ENCODE measurements at regions not wholly inside any gene's neighbourhood (a gene's known extent, or its start where the extent isn't known, plus 50 kb on each side); places are given as distances from the start of the nearest gene placed in this dataset.

DNA sequence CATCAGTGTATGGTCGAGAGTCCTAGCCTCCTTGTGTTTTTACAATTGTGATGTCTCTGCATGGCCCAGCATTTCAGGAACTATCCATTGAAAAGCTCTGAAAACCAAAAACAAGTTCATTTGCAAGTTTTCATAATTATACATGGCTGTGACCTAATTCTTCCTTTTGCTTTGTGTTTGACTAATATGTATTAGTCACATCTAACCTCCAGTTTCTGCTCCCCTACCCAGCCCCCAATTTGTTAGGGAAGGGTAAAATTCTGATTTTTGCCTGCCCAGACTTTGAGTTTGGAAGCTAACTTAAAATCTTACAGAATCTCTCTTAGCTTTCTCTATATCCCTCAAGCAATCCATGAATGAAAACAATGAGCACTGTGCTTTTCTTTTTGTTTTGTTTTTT, 128.2 kb upstream of the SEMA6A start:
- DNase-seq = no peak
- Histone ChIP-seq H3K27ac (replicated peaks) (no peak overlapping the region), H3K27me3 (ENCODE audit: low read depth) (no peaks in the 10 kb centered on the region), H3K36me3 (no peaks in the 10 kb centered on the region), H3K4me1 (no peaks in the 10 kb centered on the region), H3K4me3 (no peak overlapping the region), H3K9me3 (replicated peaks) (no peaks in the 10 kb centered on the region)
- TF ChIP-seq CTCF (IDR thresholded peaks at IDR 0.05; ENCODE audit: borderline replicate concordance) = no peak
- intact Hi-C loops (cut with micrococcal nuclease) = no loop called here

DNA sequence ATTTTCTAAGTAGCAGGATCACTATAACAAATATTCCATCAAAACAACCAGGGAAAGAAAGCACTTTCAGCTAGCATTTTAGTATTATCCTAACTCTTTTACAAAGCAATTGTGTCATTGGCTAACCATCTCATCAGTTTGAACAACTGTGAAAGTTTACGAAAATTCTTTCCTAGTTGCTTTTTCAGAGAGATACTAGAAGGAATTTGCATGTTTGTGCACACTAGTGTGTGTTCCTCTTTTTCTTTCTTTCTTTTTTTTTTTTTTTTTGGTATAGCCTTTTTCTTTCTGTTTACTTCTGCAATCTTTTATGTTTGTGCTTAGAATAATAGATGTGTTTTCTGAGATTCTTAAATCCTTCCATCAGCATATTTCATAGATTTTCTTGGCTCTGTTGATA, 124.7 kb upstream of the SEMA6A start:
- H3K4me3 ChIP-seq = no peak overlapping the region
- intact Hi-C loops (cut with micrococcal nuclease) = no loop called here
- no peak for TF ChIP-seq CTCF (IDR thresholded peaks at IDR 0.05; ENCODE audit: borderline replicate concordance)
- no peaks in the 10 kb centered on the region for H3K27me3 ChIP-seq (ENCODE audit: low read depth)
- no peaks in the 10 kb centered on the region for H3K4me1 ChIP-seq
- no peaks in the 10 kb centered on the region for H3K36me3 ChIP-seq
- no peaks in the 10 kb centered on the region for H3K9me3 ChIP-seq (replicated peaks)
- no peak overlapping the region for H3K27ac ChIP-seq (replicated peaks)
- DNase-seq = no peak

DNA sequence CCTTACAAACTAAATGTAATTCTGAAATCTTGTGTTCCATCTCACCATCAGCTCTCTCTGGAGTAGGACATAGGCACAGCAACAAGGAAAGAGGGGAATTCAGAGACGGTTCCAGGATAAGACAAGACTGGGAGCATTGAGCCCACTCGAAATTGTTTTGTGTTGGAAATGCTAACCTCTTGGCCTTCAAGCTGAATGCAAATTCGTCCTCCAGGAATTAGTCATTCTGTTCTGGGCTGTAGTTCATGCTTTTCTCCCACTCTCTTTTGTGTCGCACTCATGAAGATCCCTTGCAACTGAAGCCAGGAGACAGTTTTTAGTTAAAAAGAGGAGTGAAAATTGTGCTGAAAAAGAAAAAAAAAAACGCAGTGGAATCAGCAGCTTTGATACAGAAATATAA, 121.7 kb upstream of the SEMA6A start:
- no peaks in the 10 kb centered on the region for H3K9me3 ChIP-seq (replicated peaks)
- H3K27me3 ChIP-seq (ENCODE audit: low read depth) = no peaks in the 10 kb centered on the region
- H3K4me1 ChIP-seq = no peaks in the 10 kb centered on the region
- no peak overlapping the region for H3K4me3 ChIP-seq
- no peak for DNase-seq
- intact Hi-C loops (cut with micrococcal nuclease) = no loop called here
- H3K27ac ChIP-seq (replicated peaks) = no peak overlapping the region
- no peaks in the 10 kb centered on the region for H3K36me3 ChIP-seq
- TF ChIP-seq CTCF (IDR thresholded peaks at IDR 0.05; ENCODE audit: borderline replicate concordance) = no peak

- H3K27me3 ChIP-seq (ENCODE audit: low read depth) = no peaks in the 10 kb centered on the region
- H3K36me3 ChIP-seq = no peaks in the 10 kb centered on the region
- no peak for DNase-seq
- no peak overlapping the region for H3K4me3 ChIP-seq
- H3K4me1 ChIP-seq = no peaks in the 10 kb centered on the region
- no peak overlapping the region for H3K27ac ChIP-seq (replicated peaks)
- no peak for TF ChIP-seq CTCF (IDR thresholded peaks at IDR 0.05; ENCODE audit: borderline replicate concordance)
- H3K9me3 ChIP-seq (replicated peaks) = no peaks in the 10 kb centered on the region
- intact Hi-C loops (cut with micrococcal nuclease) = no loop called here
Measured at GRCh38 chr5:116695681-116696080, 121.1 kb upstream of the SEMA6A start.

- Histone ChIP-seq H3K9me3 (replicated peaks) (no peaks in the 10 kb centered on the region), H3K4me3 (no peak overlapping the region), H3K4me1 (no peaks in the 10 kb centered on the region), H3K27ac (replicated peaks) (no peak overlapping the region), H3K27me3 (ENCODE audit: low read depth) (no peaks in the 10 kb centered on the region), H3K36me3 (no peaks in the 10 kb centered on the region)
- intact Hi-C loops (cut with micrococcal nuclease) = no loop called here
- no peak for TF ChIP-seq CTCF (IDR thresholded peaks at IDR 0.05; ENCODE audit: borderline replicate concordance)
- no peak for DNase-seq
Measured at GRCh38 chr5:116686438-116686837, 111.8 kb upstream of the SEMA6A start.

- no peak for DNase-seq
- Histone ChIP-seq H3K27me3 (ENCODE audit: low read depth) (no peaks in the 10 kb centered on the region), H3K9me3 (replicated peaks) (no peaks in the 10 kb centered on the region), H3K36me3 (no peaks in the 10 kb centered on the region), H3K4me1 (no peaks in the 10 kb centered on the region), H3K4me3 (no peak overlapping the region), H3K27ac (replicated peaks) (no peak overlapping the region)
- no peak for TF ChIP-seq CTCF (IDR thresholded peaks at IDR 0.05; ENCODE audit: borderline replicate concordance)
- intact Hi-C loops (cut with micrococcal nuclease) = no loop called here
Measured at GRCh38 chr5:116685931-116686330, 111.3 kb upstream of the SEMA6A start.

Data from left ventricle myocardium inferior (tissue), 1 donor.